ENCODE measurements at regions not wholly inside any gene's neighbourhood (a gene's known extent, or its start where the extent isn't known, plus 50 kb on each side); places are given as distances from the start of the nearest gene placed in this dataset.

DNA sequence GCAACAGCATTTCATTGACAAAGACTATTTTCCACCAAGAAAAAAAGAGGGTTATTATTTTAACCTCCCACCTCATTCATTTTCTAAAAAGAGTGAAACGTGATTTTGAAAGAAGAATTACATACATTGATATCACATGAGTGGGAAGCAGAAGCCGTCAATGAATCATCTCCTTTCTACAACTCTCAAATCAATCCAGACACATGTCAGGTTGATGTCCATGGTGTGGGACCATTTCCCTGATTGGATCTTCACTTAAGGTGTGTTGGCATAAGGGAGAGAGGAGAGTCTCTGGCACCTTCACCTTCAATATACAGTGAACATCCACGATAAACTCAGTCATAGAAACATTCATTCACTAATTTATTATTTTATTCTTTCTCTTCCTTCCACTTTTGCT lies 1095.1 kb downstream of the BCL11B start:
- TF ChIP-seq, protein P1, sequence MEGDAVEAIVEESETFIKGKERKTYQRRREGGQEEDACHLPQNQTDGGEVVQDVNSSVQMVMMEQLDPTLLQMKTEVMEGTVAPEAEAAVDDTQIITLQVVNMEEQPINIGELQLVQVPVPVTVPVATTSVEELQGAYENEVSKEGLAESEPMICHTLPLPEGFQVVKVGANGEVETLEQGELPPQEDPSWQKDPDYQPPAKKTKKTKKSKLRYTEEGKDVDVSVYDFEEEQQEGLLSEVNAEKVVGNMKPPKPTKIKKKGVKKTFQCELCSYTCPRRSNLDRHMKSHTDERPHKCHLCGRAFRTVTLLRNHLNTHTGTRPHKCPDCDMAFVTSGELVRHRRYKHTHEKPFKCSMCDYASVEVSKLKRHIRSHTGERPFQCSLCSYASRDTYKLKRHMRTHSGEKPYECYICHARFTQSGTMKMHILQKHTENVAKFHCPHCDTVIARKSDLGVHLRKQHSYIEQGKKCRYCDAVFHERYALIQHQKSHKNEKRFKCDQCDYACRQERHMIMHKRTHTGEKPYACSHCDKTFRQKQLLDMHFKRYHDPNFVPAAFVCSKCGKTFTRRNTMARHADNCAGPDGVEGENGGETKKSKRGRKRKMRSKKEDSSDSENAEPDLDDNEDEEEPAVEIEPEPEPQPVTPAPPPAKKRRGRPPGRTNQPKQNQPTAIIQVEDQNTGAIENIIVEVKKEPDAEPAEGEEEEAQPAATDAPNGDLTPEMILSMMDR (IDR thresholded peaks at IDR 0.05), result no peak
- Mint-ChIP-seq H3K27me3 (ENCODE audit: insufficient read depth) (peaks cover 2% of the 10 kb centered on the region; the same call in 1 of the 2 replicates), H3K27ac (no peak overlapping the region), H3K4me1 (ENCODE audit: low read depth) (no peaks in the 10 kb centered on the region), H3K9me3 (peaks cover 63% of the 10 kb centered on the region), H3K4me3 (no peak overlapping the region), H3K36me3 (ENCODE audit: low read depth) (peaks cover 7% of the 10 kb centered on the region)
- no peak for DNase-seq

DNA sequence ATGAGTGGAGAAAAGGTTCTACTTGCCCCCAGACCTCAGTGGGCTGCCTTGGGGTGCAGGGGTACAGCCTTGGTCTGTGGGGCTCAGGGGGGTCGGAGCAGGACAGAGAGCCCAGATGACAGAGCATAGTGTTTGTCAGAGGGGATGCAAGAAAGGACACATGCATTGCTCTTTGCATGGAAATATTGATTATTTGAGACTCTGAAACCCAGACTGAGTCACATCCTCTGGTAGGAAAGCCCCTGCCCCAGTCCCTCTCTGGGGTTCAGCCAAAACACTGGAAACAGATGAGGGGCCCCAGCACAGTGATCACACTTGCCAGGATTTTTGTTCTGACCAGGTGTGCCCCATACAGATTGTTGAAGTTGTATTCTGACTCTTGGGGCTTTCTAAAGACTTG lies 1094.4 kb downstream of the BCL11B start:
- H3K27ac Mint-ChIP-seq, result no peak overlapping the region
- peaks cover 2% of the 10 kb centered on the region; the same call in 1 of the 2 replicates for H3K27me3 Mint-ChIP-seq (ENCODE audit: insufficient read depth)
- DNase-seq, result no peak
- H3K36me3 Mint-ChIP-seq (ENCODE audit: low read depth), result peaks cover 7% of the 10 kb centered on the region
- H3K4me3 Mint-ChIP-seq, result no peak overlapping the region
- peaks cover 65% of the 10 kb centered on the region for H3K9me3 Mint-ChIP-seq
- H3K4me1 Mint-ChIP-seq (ENCODE audit: low read depth), result no peaks in the 10 kb centered on the region
- TF ChIP-seq, protein P1 (IDR thresholded peaks at IDR 0.05), result no peak

DNA sequence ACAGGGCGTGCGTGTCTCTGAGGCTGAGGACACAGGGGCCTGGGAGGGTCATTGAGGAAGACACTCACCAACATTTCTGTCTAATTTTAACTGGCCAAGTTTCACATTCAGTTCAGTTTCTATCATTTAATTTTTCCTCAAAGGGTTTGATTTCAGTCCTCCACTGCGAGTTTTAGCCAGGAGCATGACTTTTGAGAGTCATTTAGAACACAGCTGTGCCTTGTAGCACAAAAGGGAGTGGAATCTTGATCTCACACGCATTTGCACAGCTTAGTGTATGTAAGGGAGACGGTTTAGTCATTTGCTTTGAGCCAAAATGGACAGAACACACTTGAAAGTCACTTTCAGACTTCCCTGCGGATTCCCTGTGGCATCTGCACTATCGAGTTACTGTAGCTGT lies 1090.8 kb downstream of the BCL11B start:
- TF ChIP-seq, protein P1 (IDR thresholded peaks at IDR 0.05), result no peak
- no peaks in the 10 kb centered on the region for H3K27me3 Mint-ChIP-seq (ENCODE audit: insufficient read depth)
- H3K4me1 Mint-ChIP-seq (ENCODE audit: low read depth), result no peaks in the 10 kb centered on the region
- no peak overlapping the region for H3K4me3 Mint-ChIP-seq
- H3K9me3 Mint-ChIP-seq, result peaks cover 70% of the 10 kb centered on the region
- no peak overlapping the region for H3K27ac Mint-ChIP-seq
- DNase-seq, result no peak
- H3K36me3 Mint-ChIP-seq (ENCODE audit: low read depth), result peaks cover 8% of the 10 kb centered on the region; the same call in 1 of the 2 replicates

DNA sequence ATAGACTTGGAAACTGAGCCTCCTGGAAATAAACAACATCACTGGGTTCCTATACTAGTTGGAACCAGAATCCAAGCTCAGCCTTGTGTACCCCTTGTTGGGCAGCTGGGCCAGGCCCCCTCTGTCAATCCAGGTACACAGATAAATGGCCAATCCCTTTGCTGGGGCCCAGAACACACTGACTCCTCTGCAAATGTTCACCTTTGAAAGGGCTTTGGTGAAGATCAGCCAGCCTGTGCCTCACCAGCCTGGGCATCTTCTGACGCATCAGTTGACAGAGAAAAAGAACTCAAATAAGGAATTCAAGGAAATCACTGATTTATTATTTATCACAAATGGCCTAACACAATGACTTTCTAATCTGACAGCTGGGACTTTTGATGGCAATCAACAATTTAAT lies 1090.2 kb downstream of the BCL11B start:
- H3K27me3 Mint-ChIP-seq (ENCODE audit: insufficient read depth), result no peaks in the 10 kb centered on the region
- H3K9me3 Mint-ChIP-seq, result peaks cover 67% of the 10 kb centered on the region
- no peak overlapping the region for H3K27ac Mint-ChIP-seq
- peaks cover 8% of the 10 kb centered on the region; the same call in 1 of the 2 replicates for H3K36me3 Mint-ChIP-seq (ENCODE audit: low read depth)
- H3K4me3 Mint-ChIP-seq, result no peak overlapping the region
- no peaks in the 10 kb centered on the region for H3K4me1 Mint-ChIP-seq (ENCODE audit: low read depth)
- TF ChIP-seq, protein P1 (IDR thresholded peaks at IDR 0.05), result no peak
- DNase-seq, result no peak

DNA sequence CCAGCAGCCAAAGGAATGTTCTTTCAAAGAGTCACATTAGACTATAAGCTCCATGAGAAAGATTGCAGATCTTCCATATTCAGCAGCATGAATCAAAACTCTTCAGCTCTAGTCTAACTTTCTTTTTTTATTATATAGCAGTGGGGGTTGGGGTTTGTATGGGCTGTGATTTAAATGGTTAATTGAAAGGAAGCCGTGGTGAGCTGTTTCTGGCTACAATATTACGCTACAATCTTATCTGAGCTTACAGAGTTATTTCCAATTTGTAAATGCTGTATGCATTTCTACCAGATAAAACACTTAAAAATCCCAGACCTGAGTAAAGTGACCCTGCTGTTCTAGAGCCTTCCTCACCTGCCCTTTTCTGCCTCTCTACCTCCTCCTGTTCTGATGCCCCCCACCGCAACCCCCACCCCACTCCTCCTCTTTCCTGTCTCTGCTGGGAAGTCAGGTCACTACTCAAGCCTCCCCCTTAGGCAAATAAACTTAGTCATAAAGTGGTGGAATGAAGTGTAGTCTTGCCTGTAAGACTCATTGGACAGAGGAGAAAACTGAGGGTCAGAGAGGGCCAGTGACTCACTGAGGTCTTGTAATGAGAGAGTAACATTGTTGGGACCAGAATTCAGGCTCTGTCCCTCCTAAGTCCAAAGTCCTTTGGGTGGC lies 1089.5 kb downstream of the BCL11B start:
- H3K4me1 Mint-ChIP-seq (ENCODE audit: low read depth), result no peaks in the 10 kb centered on the region
- no peaks in the 10 kb centered on the region for H3K27me3 Mint-ChIP-seq (ENCODE audit: insufficient read depth)
- no peak overlapping the region for H3K27ac Mint-ChIP-seq
- TF ChIP-seq, protein P1 (IDR thresholded peaks at IDR 0.05), result no peak
- peaks cover 8% of the 10 kb centered on the region; the same call in 1 of the 2 replicates for H3K36me3 Mint-ChIP-seq (ENCODE audit: low read depth)
- peaks cover 64% of the 10 kb centered on the region for H3K9me3 Mint-ChIP-seq
- DNase-seq, result no peak
- H3K4me3 Mint-ChIP-seq, result no peak overlapping the region
